Fibroblast of mammary gland (primary cell): ENCODE measurements at regions not wholly inside any gene's neighbourhood (a gene's known extent, or its start where the extent isn't known, plus 50 kb on each side); places are given as distances from the start of the nearest gene placed in this dataset.
"Not testable (repeated sequence)": the region's sequence is repeated elsewhere in the genome, so short reads cannot be mapped to it uniquely, and the experiment has no call there.

Experiments
- DNase-seq: peaks from one replicate; pipeline ENCODE4 v3.0.0-alpha.2; 2010; ENCODE audit warnings: low read depth
- H3K4me3 ChIP-seq: 2 replicates; pipeline ENCODE4 v1.5.1; 2011; ENCODE audit warnings: low read depth, mild to moderate bottlenecking, low read length, moderate library complexity; ENCODE audit not compliant: control insufficient read depth
- TF ChIP-seq, protein P1 (sequence below): conservative IDR thresholded peaks from 2 replicates; pipeline ENCODE4 v1.5.1; 2011; ENCODE audit warnings: low read depth, low read length, inconsistent platforms; ENCODE audit not compliant: control insufficient read depth, insufficient read depth

DNA sequence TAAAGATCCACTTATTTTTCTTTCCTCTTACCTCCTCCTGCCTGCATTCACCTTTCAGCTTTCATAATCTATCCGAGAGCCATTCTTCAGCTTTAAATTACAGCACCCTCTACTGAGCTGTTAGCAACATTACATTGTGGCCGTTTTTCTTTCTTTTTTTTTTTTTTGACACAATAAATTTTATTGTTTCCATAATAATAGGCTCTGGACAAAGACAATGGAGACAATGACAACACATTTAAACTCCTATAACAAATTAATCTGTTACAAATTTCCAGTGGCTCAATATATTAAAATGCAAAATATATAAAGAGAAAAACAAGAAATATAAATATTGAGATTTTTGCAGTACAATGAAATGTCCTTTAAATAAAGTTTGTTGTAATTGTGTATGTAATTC, 312.7 kb upstream of the COX7C start:
- peak; percentile 4 for DNase-seq
- H3K4me3 ChIP-seq: not testable (repeated sequence)
- TF ChIP-seq, protein P1, sequence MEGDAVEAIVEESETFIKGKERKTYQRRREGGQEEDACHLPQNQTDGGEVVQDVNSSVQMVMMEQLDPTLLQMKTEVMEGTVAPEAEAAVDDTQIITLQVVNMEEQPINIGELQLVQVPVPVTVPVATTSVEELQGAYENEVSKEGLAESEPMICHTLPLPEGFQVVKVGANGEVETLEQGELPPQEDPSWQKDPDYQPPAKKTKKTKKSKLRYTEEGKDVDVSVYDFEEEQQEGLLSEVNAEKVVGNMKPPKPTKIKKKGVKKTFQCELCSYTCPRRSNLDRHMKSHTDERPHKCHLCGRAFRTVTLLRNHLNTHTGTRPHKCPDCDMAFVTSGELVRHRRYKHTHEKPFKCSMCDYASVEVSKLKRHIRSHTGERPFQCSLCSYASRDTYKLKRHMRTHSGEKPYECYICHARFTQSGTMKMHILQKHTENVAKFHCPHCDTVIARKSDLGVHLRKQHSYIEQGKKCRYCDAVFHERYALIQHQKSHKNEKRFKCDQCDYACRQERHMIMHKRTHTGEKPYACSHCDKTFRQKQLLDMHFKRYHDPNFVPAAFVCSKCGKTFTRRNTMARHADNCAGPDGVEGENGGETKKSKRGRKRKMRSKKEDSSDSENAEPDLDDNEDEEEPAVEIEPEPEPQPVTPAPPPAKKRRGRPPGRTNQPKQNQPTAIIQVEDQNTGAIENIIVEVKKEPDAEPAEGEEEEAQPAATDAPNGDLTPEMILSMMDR: peak; percentile 34

DNA sequence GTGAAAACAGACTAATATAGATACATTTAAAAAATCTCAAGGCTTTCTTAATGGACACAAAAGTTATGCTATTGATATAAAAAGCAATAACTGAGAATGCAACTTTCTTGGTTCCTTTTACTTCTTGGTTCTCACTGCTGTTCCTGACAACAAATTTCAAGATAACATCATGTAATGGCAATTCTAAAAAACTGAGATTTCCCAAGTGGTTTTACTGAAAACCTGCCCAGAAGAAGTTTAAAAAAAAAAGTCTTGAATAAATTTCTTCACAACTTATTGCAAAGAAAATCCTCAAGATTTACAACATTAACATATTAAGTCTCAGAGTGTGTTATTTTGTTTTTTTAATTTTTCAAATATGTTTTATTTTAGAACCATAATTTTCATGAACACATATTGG, 302.8 kb upstream of the COX7C start:
- no peak overlapping the region for H3K4me3 ChIP-seq
- DNase-seq: no peak
- TF ChIP-seq, protein P1: no peak

DNA sequence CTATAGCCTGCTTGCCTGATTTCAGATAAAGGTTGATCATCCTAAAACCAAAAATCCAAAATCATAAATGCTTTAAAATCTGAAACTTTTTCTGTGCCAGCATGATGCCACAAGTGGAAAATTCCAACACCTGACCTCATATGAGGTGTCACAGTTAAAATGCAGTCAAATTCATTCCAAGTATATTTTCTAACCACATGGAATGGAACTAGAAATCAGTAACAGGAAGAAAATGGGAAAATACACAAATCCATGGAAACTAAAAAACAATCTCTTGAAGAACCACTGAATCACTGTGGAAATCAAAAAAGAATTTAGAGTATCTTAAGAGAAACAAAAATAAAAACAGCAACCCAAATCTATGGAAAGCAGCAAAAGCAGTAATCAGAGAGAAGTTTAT, 297.5 kb upstream of the COX7C start:
- TF ChIP-seq, protein P1: no peak
- DNase-seq: no peak
- H3K4me3 ChIP-seq: no peak overlapping the region

DNA sequence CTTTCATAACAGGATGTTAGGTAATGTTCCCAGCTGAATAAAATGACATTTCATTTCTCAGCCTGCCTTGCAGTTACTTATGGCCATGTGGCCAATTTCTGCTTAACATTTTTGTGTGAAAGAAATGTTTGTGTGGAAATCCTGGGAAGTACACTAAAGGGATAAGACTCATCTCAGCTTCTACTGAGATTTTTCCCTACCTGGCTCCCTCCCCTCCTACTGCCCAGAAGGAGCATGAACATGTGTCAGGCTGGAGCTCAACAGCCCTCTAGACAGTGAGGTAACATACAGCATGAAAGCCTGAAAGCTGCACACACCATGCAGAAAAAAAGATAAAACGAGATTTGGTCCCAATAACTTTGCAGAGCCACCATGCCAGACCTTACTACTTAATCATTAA, 288.4 kb upstream of the COX7C start:
- TF ChIP-seq, protein P1: no peak
- no peak overlapping the region for H3K4me3 ChIP-seq
- DNase-seq: no peak

DNA sequence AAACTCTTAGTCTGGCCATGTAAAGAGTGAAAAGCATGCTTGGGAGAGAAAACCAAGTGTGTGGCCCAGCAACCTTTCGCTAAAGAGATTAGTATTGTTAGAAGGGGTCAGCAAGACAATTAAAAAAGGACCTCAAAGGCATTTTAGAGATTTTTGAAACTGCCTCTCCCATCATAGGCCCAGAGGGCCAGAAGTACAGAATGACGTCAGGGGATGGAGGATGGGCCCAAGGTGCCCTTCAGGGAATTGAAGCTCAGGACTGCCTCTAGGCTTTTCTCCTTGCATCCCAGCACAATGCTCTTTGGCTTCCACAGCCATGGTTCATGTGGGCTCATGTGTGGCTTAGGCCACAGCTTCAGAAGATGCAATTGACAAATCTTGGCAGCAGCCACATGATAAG, 287.0 kb upstream of the COX7C start:
- TF ChIP-seq, protein P1: no peak
- DNase-seq: no peak
- H3K4me3 ChIP-seq: no peak overlapping the region

DNA sequence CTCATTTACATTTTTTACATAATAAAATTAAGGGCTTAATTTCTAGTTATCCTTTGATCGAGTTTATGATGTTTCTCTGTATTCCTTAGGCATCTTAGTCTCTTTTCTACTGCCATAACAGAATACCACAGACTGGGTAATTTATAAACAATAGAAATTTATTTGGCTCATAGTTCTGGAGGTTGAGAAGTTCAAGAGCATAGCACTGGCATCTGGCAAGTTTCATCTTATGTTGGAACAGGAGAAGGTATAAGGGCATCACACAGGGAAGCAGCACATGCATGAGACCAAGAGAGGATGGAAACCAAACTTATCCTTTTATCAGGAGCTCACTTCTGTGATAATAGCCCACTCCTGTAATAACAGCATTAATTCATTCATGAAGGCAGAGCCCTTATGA, 284.9 kb upstream of the COX7C start:
- no peak for DNase-seq
- H3K4me3 ChIP-seq: no peak overlapping the region
- TF ChIP-seq, protein P1: no peak
